BJ (cell line): ENCODE measurements at regions not wholly inside any gene's neighbourhood (a gene's known extent, or its start where the extent isn't known, plus 50 kb on each side); places are given as distances from the start of the nearest gene placed in this dataset.

Source experiments
- CTCF ChIA-PET: fragments of 350-600 bp; formaldehyde crosslinking; extraction: SDS; loops from one replicate; lab custom pipeline; 2021; ENCODE audit warnings: antibody characterized with exemption, inconsistent platforms; lab: Yijun Ruan, JAX
- POLR2A ChIA-PET: fragments of 300-600 bp; sonication (Branson Sonifier 250); formaldehyde crosslinking; extraction: SDS; loops from one replicate; lab custom pipeline; 2021; ENCODE audit warnings: antibody characterized with exemption; lab: Charles Lee
- DNase-seq: peaks from one replicate; pipeline ENCODE4 v3.0.0-alpha.2; 2011; ENCODE audit warnings: low read depth
- H3K27me3 ChIP-seq: 2 replicates; pipeline ENCODE4 v1.6.0; 2011; ENCODE audit warnings: low read length; ENCODE audit not compliant: control insufficient read depth, insufficient read depth
- H3K36me3 ChIP-seq: 2 replicates; pipeline ENCODE4 v1.5.1; 2011; ENCODE audit warnings: low read length; ENCODE audit not compliant: control insufficient read depth, insufficient read depth
- H3K4me3 ChIP-seq: 2 replicates; pipeline ENCODE4 v1.5.1; 2011; ENCODE audit warnings: low read depth, mild to moderate bottlenecking, control low read depth, low read length
- CTCF ChIP-seq: IDR thresholded peaks from 2 replicates; pipeline ENCODE4 v1.5.1; 2011; ENCODE audit warnings: low read depth, mild to moderate bottlenecking, control low read depth, inconsistent platforms, low read length, moderate library complexity; ENCODE audit not compliant: insufficient read depth

GRCh38 chr1:79437540-79437939 lies 431.0 kb upstream of the ADGRL4 start:
- H3K4me3 ChIP-seq = no peak overlapping the region
- ChIA-PET POLR2A (no interaction called here), CTCF (interaction anchor here (0.6 kb wide), 1 partner anchor 958 kb away, joined by 3 read pairs; no protein-coding TSS in a partner anchor)
- no peak for DNase-seq
- H3K36me3 ChIP-seq = no peaks in the 10 kb centered on the region
- no peak for TF ChIP-seq CTCF
- H3K27me3 ChIP-seq = no peaks in the 10 kb centered on the region

- no peak overlapping the region for H3K4me3 ChIP-seq
- ChIA-PET POLR2A (no interaction called here), CTCF (no interaction called here)
- H3K36me3 ChIP-seq = no peaks in the 10 kb centered on the region
- DNase-seq = no peak
- TF ChIP-seq CTCF = no peak
- H3K27me3 ChIP-seq = no peaks in the 10 kb centered on the region
Measured at GRCh38 chr1:79431340-79431739, 424.8 kb upstream of the ADGRL4 start.

- TF ChIP-seq CTCF = no peak
- no peaks in the 10 kb centered on the region for H3K27me3 ChIP-seq
- POLR2A ChIA-PET = no interaction called here
Measured at GRCh38 chr1:79430437-79430836, 423.9 kb upstream of the ADGRL4 start.

GRCh38 chr1:79422726-79423125 lies 416.2 kb upstream of the ADGRL4 start:
- POLR2A ChIA-PET = no interaction called here
- no peaks in the 10 kb centered on the region for H3K36me3 ChIP-seq
- no peak for TF ChIP-seq CTCF
- H3K4me3 ChIP-seq = no peak overlapping the region
- DNase-seq = no peak
- CTCF ChIA-PET = no interaction called here
- H3K27me3 ChIP-seq = no peaks in the 10 kb centered on the region

More at GRCh38 chr1:79430437-79430836, 423.9 kb upstream of the ADGRL4 start:
- CTCF ChIA-PET = no interaction called here
- no peak for DNase-seq
- no peaks in the 10 kb centered on the region for H3K36me3 ChIP-seq
- no peak overlapping the region for H3K4me3 ChIP-seq

GRCh38 chr1:79398501-79398900 lies 392.0 kb upstream of the ADGRL4 start:
- ChIA-PET POLR2A (no interaction called here), CTCF (interaction anchor here (0.9 kb wide), 1 partner anchor 51 kb away, joined by 3 read pairs; no protein-coding TSS in a partner anchor)
- Histone ChIP-seq H3K4me3 (no peak overlapping the region), H3K27me3 (no peaks in the 10 kb centered on the region; the same call in 1 of the 2 replicates), H3K36me3 (no peaks in the 10 kb centered on the region)
- TF ChIP-seq CTCF = no peak
- DNase-seq = no peak
